ENCODE measurements at regions not wholly inside any gene's neighbourhood (a gene's known extent, or its start where the extent isn't known, plus 50 kb on each side); places are given as distances from the start of the nearest gene placed in this dataset.

- DNase-seq = no peak
- 55 to 68% methylated on average over 2 of the region's 2 CpGs for WGBS, 2 donors (ENCODE audit: low coverage in 1 of 2)
- Histone ChIP-seq H3K9me3 (no peaks in the 10 kb centered on the region), H3K4me3 (no peak overlapping the region), H3K27me3 (no peaks in the 10 kb centered on the region), H3K4me1 (no peaks in the 10 kb centered on the region), H3K36me3 (no peaks in the 10 kb centered on the region), H3K27ac (no peak overlapping the region)
- in situ Hi-C loops (cut with MboI; ENCODE audit: low pct_ligation_motif_present in 1 of 4, low pct_unique_long_range_greater_than_20kb in 1 of 4, low sequenced_read_pairs in 3 of 4) (no loop called here), intact Hi-C loops (cut with DNase I; ENCODE audit: low total_unique reads) (no loop called here)
- TF ChIP-seq CTCF (IDR thresholded peaks at IDR 0.05) = no peak
- no peak for TF ChIP-seq POLR2A (IDR thresholded peaks at IDR 0.05)
- no peak for TF ChIP-seq POLR2AphosphoS5 (IDR thresholded peaks at IDR 0.05)
- TF ChIP-seq EP300 (IDR thresholded peaks at IDR 0.05; ENCODE audit: low read depth) = no peak
Measured at GRCh38 chr2:173658946-173659371, 304.3 kb downstream of the CDCA7 start.

GRCh38 chr2:173659509-173659908 is 304.8 kb downstream of the CDCA7 start:
- intact Hi-C loops (cut with DNase I; ENCODE audit: low total_unique reads) = no loop called here
- H3K9me3 ChIP-seq = no peaks in the 10 kb centered on the region
- no peaks in the 10 kb centered on the region for H3K27me3 ChIP-seq
- H3K27ac ChIP-seq = no peak overlapping the region
- TF ChIP-seq EP300 (IDR thresholded peaks at IDR 0.05; ENCODE audit: low read depth) (no peak), POLR2AphosphoS5 (IDR thresholded peaks at IDR 0.05) (no peak), CTCF (IDR thresholded peaks at IDR 0.05) (no peak), POLR2A (IDR thresholded peaks at IDR 0.05) (no peak)
- H3K4me3 ChIP-seq = no peak overlapping the region
- in situ Hi-C loops (cut with MboI; ENCODE audit: low pct_ligation_motif_present in 1 of 4, low pct_unique_long_range_greater_than_20kb in 1 of 4, low sequenced_read_pairs in 3 of 4) = no loop called here
- WGBS, 2 donors (ENCODE audit: low coverage in 1 of 2) = 86 to 94% methylated on average over 8 of the region's 8 CpGs
- DNase-seq = no peak
- H3K36me3 ChIP-seq = no peaks in the 10 kb centered on the region
- no peaks in the 10 kb centered on the region for H3K4me1 ChIP-seq

GRCh38 chr2:173661586-173661985 is 303.6 kb downstream of the SP3 start:
- intact Hi-C loops (cut with DNase I; ENCODE audit: low total_unique reads) (no loop called here), in situ Hi-C loops (cut with MboI; ENCODE audit: low pct_ligation_motif_present in 1 of 4, low pct_unique_long_range_greater_than_20kb in 1 of 4, low sequenced_read_pairs in 3 of 4) (no loop called here)
- Histone ChIP-seq H3K4me3 (no peak overlapping the region), H3K36me3 (no peaks in the 10 kb centered on the region), H3K27ac (no peak overlapping the region), H3K27me3 (no peaks in the 10 kb centered on the region), H3K9me3 (no peaks in the 10 kb centered on the region), H3K4me1 (no peaks in the 10 kb centered on the region)
- TF ChIP-seq POLR2AphosphoS5 (IDR thresholded peaks at IDR 0.05) (no peak), CTCF (IDR thresholded peaks at IDR 0.05) (no peak), EP300 (IDR thresholded peaks at IDR 0.05; ENCODE audit: low read depth) (no peak), POLR2A (IDR thresholded peaks at IDR 0.05) (no peak)
- WGBS, 2 donors (ENCODE audit: low coverage in 1 of 2) = 68 to 70% methylated on average over 2 of the region's 2 CpGs
- DNase-seq = no peak

GRCh38 chr2:173663353-173663752 is 301.8 kb downstream of the SP3 start:
- Histone ChIP-seq H3K36me3 (no peaks in the 10 kb centered on the region), H3K27me3 (no peaks in the 10 kb centered on the region), H3K9me3 (no peaks in the 10 kb centered on the region), H3K27ac (no peak overlapping the region), H3K4me3 (no peak overlapping the region), H3K4me1 (peaks cover 0 to 3% (median 2%) of the 10 kb centered on the region in 4 donors)
- intact Hi-C loops (cut with DNase I; ENCODE audit: low total_unique reads) = no loop called here
- TF ChIP-seq CTCF (IDR thresholded peaks at IDR 0.05) (no peak), POLR2AphosphoS5 (IDR thresholded peaks at IDR 0.05) (no peak), POLR2A (IDR thresholded peaks at IDR 0.05) (no peak), EP300 (IDR thresholded peaks at IDR 0.05; ENCODE audit: low read depth) (no peak)
- DNase-seq = no peak
- 91% methylated on average over 2 to 4 of the region's 4 CpGs for WGBS, 2 donors (ENCODE audit: low coverage in 1 of 2)
- in situ Hi-C loops (cut with MboI; ENCODE audit: low pct_ligation_motif_present in 1 of 4, low pct_unique_long_range_greater_than_20kb in 1 of 4, low sequenced_read_pairs in 3 of 4) = no loop called here

Measured in transverse colon (tissue), 4 donors.